ENCODE measurements at regions not wholly inside any gene's neighbourhood (a gene's known extent, or its start where the extent isn't known, plus 50 kb on each side); places are given as distances from the start of the nearest gene placed in this dataset.

DNA sequence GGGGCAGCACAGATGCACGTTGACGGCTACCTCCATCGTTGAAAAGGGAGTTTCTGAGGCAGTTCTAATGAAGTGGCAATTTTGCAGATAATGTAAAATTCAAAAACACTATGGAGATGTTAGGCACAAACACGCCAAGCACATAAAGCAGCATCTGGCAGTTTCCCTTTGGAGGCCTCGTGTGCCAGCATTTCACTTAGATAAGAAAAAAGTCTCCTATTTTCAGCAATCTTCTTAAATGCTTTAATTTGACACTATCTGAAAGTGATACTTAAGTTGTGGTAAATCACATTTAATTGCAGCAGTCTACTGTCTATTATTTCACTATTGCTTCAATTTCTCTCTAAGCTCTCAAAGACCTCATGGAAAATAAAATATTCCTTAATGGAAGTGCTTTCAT lies 125.3 kb upstream of the PROKR2 start:
- peaks cover 22% of the 10 kb centered on the region for H3K27me3 Mint-ChIP-seq
- intact Hi-C loops (cut with micrococcal nuclease), result no loop called here
- no peaks in the 10 kb centered on the region for H3K9me3 Mint-ChIP-seq
- no peaks in the 10 kb centered on the region for H3K36me3 Mint-ChIP-seq (ENCODE audit: low read depth)
- H3K4me3 Mint-ChIP-seq, result no peak overlapping the region
- no peak for DNase-seq
- no peak overlapping the region for H3K27ac Mint-ChIP-seq
- no peaks in the 10 kb centered on the region for H3K4me1 Mint-ChIP-seq

DNA sequence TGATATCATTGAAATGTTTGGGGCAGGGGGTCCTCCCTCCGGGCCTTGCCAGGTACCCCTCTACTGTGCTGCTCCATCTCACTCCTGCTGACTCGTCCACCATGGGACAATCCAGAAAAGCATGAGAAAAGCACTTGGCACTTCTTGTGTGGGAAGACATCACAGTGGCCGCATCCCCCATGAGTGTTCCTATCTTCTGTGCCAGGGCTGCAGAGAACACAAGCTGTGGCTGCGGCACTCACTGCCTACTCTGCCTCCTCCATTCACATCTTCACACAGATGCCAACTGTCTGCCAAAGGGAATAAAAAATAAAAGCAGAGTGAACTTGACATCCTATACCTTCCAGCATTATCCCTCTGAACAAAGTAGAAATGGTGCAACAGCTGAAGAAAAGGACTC lies 117.4 kb upstream of the PROKR2 start:
- Mint-ChIP-seq H3K4me1 (no peaks in the 10 kb centered on the region), H3K9me3 (no peaks in the 10 kb centered on the region), H3K27me3 (peaks cover 9% of the 10 kb centered on the region), H3K4me3 (no peak overlapping the region), H3K27ac (no peak overlapping the region), H3K36me3 (ENCODE audit: low read depth) (no peaks in the 10 kb centered on the region)
- intact Hi-C loops (cut with micrococcal nuclease), result no loop called here
- peak; percentile 34 for DNase-seq

DNA sequence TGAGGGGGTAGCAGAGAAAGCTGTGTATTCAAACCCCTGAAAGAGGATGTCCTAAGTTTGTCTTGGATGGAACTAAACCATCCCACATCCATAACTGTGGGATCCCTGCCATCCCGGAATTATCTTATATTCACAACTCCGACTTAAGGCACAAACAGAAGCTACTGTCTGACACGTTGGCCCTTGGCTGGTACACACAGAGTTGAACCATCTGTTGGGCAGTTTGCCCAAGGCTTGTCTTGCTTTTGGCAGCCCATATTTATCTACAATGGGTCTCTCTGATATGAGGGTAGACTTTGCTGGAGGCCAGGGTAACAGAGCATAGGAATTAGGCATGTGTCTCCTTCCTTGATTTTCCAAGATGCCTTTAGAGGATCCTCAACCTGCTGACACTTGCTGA lies 116.6 kb upstream of the PROKR2 start:
- Mint-ChIP-seq H3K27me3 (peaks cover 4% of the 10 kb centered on the region), H3K9me3 (no peaks in the 10 kb centered on the region), H3K4me1 (no peaks in the 10 kb centered on the region), H3K27ac (no peak overlapping the region), H3K36me3 (ENCODE audit: low read depth) (no peaks in the 10 kb centered on the region), H3K4me3 (no peak overlapping the region)
- intact Hi-C loops (cut with micrococcal nuclease), result no loop called here
- DNase-seq, result peak; percentile 36

DNA sequence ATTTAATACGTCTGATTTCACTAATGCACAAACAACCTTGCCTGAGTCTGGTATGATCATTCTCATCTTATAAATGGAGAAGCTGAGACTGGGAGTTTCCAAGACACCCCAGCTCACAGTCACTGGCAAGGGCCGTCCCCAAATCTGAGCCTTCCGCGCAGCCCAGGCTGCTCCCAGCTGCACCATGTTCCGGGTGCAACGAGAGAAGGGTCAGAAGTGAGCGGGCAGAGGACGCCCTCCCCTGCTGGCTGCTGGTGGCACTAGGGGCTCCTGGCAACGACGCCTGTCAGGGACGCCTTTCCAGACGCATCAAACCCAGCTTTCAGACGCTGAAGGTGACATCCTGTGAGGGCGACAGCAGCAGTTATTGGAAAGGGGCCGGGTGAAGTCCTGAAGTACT lies 115.3 kb upstream of the PROKR2 start:
- Mint-ChIP-seq H3K36me3 (ENCODE audit: low read depth) (no peaks in the 10 kb centered on the region), H3K27ac (no peak overlapping the region), H3K4me3 (no peak overlapping the region), H3K4me1 (no peaks in the 10 kb centered on the region), H3K27me3 (peaks cover 4% of the 10 kb centered on the region), H3K9me3 (no peaks in the 10 kb centered on the region)
- no peak for DNase-seq
- intact Hi-C loops (cut with micrococcal nuclease), result no loop called here

- Mint-ChIP-seq H3K4me3 (no peak overlapping the region), H3K27ac (no peak overlapping the region), H3K27me3 (peaks cover 4% of the 10 kb centered on the region), H3K9me3 (no peaks in the 10 kb centered on the region), H3K36me3 (ENCODE audit: low read depth) (no peaks in the 10 kb centered on the region), H3K4me1 (no peaks in the 10 kb centered on the region)
- no peak for DNase-seq
- intact Hi-C loops (cut with micrococcal nuclease), result no loop called here
These were observed 113.9 kb upstream of the PROKR2 start for GRCh38 chr20:5430670-5431069.

- Mint-ChIP-seq H3K4me3 (no peak overlapping the region), H3K36me3 (ENCODE audit: low read depth) (no peaks in the 10 kb centered on the region), H3K27me3 (peaks cover 4% of the 10 kb centered on the region), H3K27ac (no peak overlapping the region), H3K9me3 (peaks cover 3% of the 10 kb centered on the region), H3K4me1 (no peaks in the 10 kb centered on the region)
- intact Hi-C loops (cut with micrococcal nuclease), result no loop called here
- no peak for DNase-seq
These were observed 109.3 kb upstream of the PROKR2 start for GRCh38 chr20:5426026-5426425.

GRCh38 chr20:5416086-5416485 lies 99.3 kb upstream of the PROKR2 start:
- no peak for DNase-seq
- Mint-ChIP-seq H3K9me3 (peaks cover 4% of the 10 kb centered on the region), H3K27me3 (no peaks in the 10 kb centered on the region), H3K36me3 (ENCODE audit: low read depth) (no peaks in the 10 kb centered on the region), H3K4me1 (no peaks in the 10 kb centered on the region), H3K27ac (no peak overlapping the region), H3K4me3 (no peak overlapping the region)
- intact Hi-C loops (cut with micrococcal nuclease), result no loop called here

- Mint-ChIP-seq H3K36me3 (ENCODE audit: low read depth) (no peaks in the 10 kb centered on the region), H3K27me3 (no peaks in the 10 kb centered on the region), H3K4me1 (no peaks in the 10 kb centered on the region), H3K9me3 (peaks cover 4% of the 10 kb centered on the region), H3K4me3 (no peak overlapping the region), H3K27ac (no peak overlapping the region)
- DNase-seq, result no peak
- intact Hi-C loops (cut with micrococcal nuclease), result no loop called here
These were observed 96.6 kb upstream of the PROKR2 start for GRCh38 chr20:5413394-5413793.

- intact Hi-C loops (cut with micrococcal nuclease), result no loop called here
- DNase-seq, result no peak
- Mint-ChIP-seq H3K36me3 (ENCODE audit: low read depth) (no peaks in the 10 kb centered on the region), H3K27ac (no peak overlapping the region), H3K27me3 (no peaks in the 10 kb centered on the region), H3K4me1 (peaks cover 3% of the 10 kb centered on the region), H3K9me3 (peaks cover 8% of the 10 kb centered on the region), H3K4me3 (no peak overlapping the region)
These were observed 93.7 kb upstream of the PROKR2 start for GRCh38 chr20:5410470-5410869.

- Mint-ChIP-seq H3K36me3 (ENCODE audit: low read depth) (no peaks in the 10 kb centered on the region), H3K27ac (no peak overlapping the region), H3K4me3 (no peak overlapping the region), H3K4me1 (peaks cover 3% of the 10 kb centered on the region), H3K27me3 (no peaks in the 10 kb centered on the region), H3K9me3 (peaks cover 8% of the 10 kb centered on the region)
- peak; percentile 70 for DNase-seq
- intact Hi-C loops (cut with micrococcal nuclease), result no loop called here
These were observed 86.3 kb upstream of the PROKR2 start for GRCh38 chr20:5402903-5403531.

DNA sequence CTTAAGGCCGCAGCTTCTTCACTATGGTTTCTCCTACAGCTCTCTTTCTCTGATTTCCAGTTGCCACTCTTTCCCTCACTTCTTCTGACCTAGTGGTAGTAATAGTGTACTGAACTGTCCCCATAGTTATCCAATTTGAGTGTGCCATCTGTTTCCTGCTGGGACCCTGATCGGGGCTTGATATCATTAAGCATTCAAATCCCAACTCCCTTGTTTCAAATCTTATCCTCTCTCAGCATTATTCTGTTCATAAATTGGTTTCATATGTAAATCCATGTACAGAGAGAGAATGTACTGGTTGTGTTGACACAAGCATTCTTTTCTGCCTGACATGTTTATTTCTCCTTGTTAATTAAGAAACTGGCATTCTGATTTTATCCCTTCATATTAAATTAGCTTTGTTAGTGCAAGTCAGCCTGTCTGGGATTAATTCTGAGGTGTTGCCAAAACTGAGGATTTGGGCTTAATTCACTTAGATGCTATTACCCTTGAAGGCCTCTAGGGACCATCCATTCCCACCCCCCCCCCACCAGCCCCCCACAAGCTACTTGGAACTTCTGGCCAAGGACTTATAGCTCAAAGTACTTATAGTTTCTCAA lies 84.6 kb upstream of the PROKR2 start:
- H3K27me3 Mint-ChIP-seq, result no peaks in the 10 kb centered on the region
- DNase-seq, result no peak

DNA sequence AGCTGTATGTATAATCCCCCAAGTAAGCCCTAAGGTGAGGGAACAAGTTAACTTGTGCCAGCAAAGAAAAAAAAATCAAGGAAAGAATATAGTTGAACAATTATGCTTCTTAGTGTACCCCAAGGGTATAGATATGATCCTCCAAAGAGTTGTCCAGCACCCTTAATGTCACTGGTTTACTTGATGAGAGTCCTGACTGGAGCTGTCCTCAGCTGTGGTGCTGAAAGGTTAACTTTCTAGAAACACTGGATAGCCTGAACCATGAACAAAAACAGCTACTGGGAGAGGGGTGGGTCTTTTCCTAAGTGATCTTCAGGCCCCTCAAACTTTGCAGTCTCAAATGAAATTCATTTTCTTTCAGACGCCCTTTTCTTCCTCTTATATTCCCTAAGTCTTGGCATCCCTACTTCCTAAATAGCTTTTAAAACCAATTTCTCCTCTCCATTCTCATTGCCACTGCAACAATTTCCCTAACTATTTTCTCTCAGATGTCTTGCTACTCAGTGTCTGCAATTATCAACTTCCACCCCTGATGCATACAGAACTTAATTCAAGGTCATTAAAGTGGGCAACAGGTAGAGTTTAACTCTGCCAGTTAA lies 83.5 kb upstream of the PROKR2 start:
- H3K4me3 Mint-ChIP-seq, result no peak overlapping the region
- no peak overlapping the region for H3K27ac Mint-ChIP-seq
- peaks cover 4% of the 10 kb centered on the region for H3K9me3 Mint-ChIP-seq
- H3K36me3 Mint-ChIP-seq (ENCODE audit: low read depth), result no peaks in the 10 kb centered on the region
- no peaks in the 10 kb centered on the region for H3K4me1 Mint-ChIP-seq
- peak; percentile 64 for DNase-seq
- intact Hi-C loops (cut with micrococcal nuclease), result no loop called here
- H3K27me3 Mint-ChIP-seq, result peaks cover 2% of the 10 kb centered on the region

More for the DNA sequence above, 84.6 kb upstream of the PROKR2 start:
- Mint-ChIP-seq H3K4me1 (no peaks in the 10 kb centered on the region), H3K27ac (no peak overlapping the region), H3K36me3 (ENCODE audit: low read depth) (no peaks in the 10 kb centered on the region), H3K9me3 (peaks cover 4% of the 10 kb centered on the region), H3K4me3 (no peak overlapping the region)
- intact Hi-C loops (cut with micrococcal nuclease), result no loop called here

DNA sequence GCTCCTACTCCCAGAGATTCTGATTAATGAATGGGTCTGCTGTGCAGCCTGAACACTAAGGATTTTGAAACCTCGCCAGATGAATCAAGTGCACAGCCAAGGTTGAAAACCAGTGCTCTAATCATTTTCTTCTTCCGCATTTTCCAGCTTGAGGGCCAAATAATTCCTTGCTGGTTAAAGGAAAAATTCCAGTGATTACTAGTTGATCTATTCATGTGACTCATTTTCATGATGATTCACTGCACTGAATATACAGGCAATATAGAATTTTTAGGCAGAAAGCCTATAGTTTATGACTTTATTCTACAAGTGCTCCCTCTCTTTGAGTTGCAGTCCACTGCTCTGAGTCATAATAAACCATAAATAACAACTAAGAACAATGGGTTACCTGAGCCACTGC lies 80.6 kb upstream of the PROKR2 start:
- H3K27ac Mint-ChIP-seq, result no peak overlapping the region
- no peak for DNase-seq

GRCh38 chr20:5395932-5396727 lies 79.4 kb upstream of the PROKR2 start:
- Mint-ChIP-seq H3K4me1 (no peaks in the 10 kb centered on the region), H3K9me3 (peaks cover 4% of the 10 kb centered on the region)
- intact Hi-C loops (cut with micrococcal nuclease), result no loop called here

More for the DNA sequence above, 80.6 kb upstream of the PROKR2 start:
- no peak overlapping the region for H3K4me3 Mint-ChIP-seq
- H3K4me1 Mint-ChIP-seq, result no peaks in the 10 kb centered on the region
- no peaks in the 10 kb centered on the region for H3K36me3 Mint-ChIP-seq (ENCODE audit: low read depth)
- H3K27me3 Mint-ChIP-seq, result peaks cover 2% of the 10 kb centered on the region
- intact Hi-C loops (cut with micrococcal nuclease), result no loop called here
- H3K9me3 Mint-ChIP-seq, result peaks cover 4% of the 10 kb centered on the region

More at GRCh38 chr20:5395932-5396727, 79.4 kb upstream of the PROKR2 start:
- Mint-ChIP-seq H3K27me3 (peaks cover 2% of the 10 kb centered on the region), H3K4me3 (no peak overlapping the region), H3K36me3 (ENCODE audit: low read depth) (no peaks in the 10 kb centered on the region), H3K27ac (no peak overlapping the region)
- no peak for DNase-seq

Measured in activated CD4-positive, alpha-beta T cell treated with anti-CD3 and anti-CD28 coated beads, Interleukin-2, amount 10 ng/mL, durations not matched to agents 24 days and 14 days (primary cell).